Inferior parietal cortex (tissue), 1 donor: ENCODE measurements at regions not wholly inside any gene's neighbourhood (a gene's known extent, or its start where the extent isn't known, plus 50 kb on each side); places are given as distances from the start of the nearest gene placed in this dataset.
"Not testable (repeated sequence)": the region's sequence is repeated elsewhere in the genome, so short reads cannot be mapped to it uniquely, and the experiment has no call there.

Experiments
- DNase-seq: peaks from one replicate; pipeline ENCODE4 v3.0.0-alpha.2; 2016; ENCODE audit errors: extremely low spot score

- no peak for DNase-seq
These were observed 137.2 kb upstream of the ESX1 start for GRCh38 chrX:104391906-104392305.

GRCh38 chrX:104376937-104377336 lies 122.2 kb upstream of the ESX1 start:
- DNase-seq = no peak

DNA sequence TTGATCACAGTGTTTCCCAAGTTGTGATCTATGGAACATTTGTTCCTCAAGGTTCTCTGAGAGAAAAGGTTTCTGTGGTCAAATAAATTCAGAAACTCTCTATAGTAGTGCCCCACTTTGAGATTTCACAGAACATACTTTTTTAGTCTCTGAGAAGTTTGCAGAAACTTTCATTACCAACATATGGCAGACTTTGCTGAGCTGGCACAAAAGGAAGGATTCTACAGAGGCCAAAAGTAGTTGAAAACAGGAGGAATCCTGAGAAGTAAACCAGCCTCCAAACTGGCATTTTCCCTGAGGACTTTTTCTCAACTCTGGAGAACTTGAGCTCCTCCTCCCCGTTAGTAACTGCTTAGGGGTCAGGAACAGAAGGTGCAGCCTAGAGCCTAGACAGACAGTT lies 117.8 kb upstream of the ESX1 start:
- no peak for DNase-seq

- DNase-seq = no peak
These were observed 115.4 kb upstream of the ESX1 start for GRCh38 chrX:104370089-104370488.

DNA sequence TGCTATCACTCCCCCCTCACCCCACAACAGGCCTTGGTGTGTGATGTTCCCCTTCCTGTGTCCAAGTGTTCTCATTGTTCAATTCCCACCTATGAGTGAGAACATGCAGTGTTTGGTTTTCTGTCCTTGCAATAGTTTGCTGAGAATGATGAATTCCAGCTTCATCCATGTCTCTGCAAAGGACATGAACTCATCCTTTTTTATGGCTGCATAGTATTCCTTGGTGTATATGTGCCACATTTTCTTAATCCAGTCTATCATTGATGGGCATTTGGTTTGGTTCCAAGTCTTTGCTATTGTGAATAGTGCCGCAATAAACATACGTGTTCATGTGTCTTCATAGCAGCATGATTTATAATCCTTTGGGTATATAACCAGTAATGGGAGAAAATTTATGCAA lies 106.0 kb upstream of the ESX1 start:
- DNase-seq = not testable (repeated sequence)

- DNase-seq = no peak
These were observed 104.4 kb upstream of the ESX1 start for GRCh38 chrX:104359124-104359523.

DNA sequence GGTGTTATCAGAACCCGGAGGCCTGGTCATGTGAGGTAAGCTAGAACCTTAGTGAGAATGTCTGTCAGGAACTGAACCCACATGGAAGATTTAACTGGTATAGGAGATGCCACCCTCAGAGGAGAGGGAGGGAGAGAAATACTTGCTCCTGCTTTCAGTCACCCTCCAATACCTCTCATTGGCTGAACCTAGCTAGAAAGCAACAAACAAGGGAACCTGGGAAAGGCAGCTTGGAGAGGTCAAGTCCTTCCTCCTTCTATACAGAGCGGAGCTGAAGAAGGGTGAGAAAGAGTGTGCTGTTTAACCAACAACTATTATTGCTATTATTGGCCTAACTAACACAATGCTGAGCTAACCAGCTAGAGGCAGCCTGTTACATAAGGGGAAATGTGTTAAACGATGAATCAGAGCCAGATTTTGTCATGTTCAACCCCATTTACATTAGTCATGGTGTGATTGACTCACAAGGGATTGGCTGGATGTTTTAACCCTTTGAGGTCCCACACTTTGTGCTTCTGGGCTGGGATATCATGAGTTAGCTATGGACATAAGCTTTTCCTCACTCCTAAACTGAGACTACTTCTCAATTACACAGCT lies 96.5 kb upstream of the ESX1 start:
- peak; percentile 13 for DNase-seq

GRCh38 chrX:104347860-104348259 lies 93.1 kb upstream of the ESX1 start:
- no peak for DNase-seq

DNA sequence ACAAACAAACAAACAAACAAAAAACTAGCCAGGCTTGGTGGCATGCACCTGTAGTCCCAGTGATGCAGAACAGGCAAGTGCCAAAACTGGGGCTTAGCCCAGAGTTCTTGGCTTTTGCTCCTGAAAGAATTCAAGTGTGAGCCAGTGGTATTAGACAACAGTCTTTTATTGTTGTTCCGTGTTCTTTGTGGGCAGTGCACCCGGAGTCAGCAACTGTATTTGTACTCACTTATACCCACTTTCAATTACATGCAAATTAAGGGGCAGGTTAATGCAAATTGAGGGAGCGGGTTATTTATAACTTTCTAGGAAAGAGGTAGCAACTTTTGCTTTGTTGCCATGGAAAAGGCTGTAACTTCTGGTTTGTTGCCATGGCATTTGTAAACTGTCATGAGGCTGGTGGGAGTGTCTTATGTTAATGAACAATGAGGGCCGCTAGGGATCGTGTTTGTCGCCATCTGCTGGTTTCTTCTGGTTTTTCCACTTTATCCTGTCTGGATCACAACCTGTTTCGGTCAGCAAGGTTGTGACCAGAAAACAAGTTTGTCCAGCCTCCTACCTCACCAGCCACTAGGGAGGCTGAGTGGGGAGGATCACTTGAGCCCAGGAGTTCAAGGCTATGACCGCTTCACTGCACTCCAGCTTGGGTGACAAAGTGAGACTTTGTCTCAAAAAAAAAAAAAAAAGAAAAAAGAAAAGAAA lies 88.8 kb upstream of the ESX1 start:
- DNase-seq = peak; percentile 26

DNA sequence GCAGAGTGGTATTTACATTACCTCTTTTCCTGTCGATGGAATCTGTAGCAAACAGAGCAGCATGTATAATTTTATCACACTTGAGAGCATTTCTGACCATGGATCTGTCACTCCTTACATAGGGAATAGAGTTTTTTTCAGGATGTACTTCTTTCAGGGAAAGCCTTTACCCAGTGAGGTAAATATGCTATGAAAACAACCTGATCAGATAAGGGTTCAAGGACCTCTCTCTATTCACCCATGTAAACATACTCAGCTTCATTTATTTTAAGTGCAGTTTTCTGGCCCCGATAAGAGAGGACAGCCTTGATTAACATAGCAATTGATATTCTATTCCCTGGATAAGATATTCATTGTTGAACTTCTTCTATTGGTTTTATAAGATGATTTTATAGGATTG lies 87.3 kb upstream of the ESX1 start:
- DNase-seq = no peak

- DNase-seq = no peak
These were observed 81.0 kb upstream of the ESX1 start for GRCh38 chrX:104335756-104336155.

- no peak for DNase-seq
These were observed 80.2 kb upstream of the ESX1 start for GRCh38 chrX:104334971-104335370.

- no peak for DNase-seq
These were observed 76.2 kb upstream of the ESX1 start for GRCh38 chrX:104330966-104331365.

- no peak for DNase-seq
These were observed 75.0 kb upstream of the ESX1 start for GRCh38 chrX:104329731-104330130.

DNA sequence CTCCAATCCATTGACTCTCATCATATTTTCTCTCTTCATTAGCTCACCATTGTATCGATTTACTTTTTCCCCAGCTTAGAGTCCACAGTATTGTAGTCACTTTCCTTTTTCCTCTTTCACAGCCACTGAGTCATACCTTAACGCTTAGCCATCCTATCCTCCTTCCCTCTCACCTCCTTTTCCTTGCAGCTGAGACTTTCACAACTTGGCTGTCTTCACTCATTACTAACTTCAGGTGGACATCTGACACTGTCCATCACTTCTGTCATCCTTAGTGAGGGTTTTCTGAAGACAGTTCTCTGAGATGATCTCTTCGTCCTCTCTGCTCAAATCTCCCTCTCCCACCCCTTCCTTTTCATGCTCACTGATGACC lies 70.5 kb upstream of the ESX1 start:
- DNase-seq = no peak

- no peak for DNase-seq
These were observed 69.9 kb upstream of the ESX1 start for GRCh38 chrX:104324461-104325212.

DNA sequence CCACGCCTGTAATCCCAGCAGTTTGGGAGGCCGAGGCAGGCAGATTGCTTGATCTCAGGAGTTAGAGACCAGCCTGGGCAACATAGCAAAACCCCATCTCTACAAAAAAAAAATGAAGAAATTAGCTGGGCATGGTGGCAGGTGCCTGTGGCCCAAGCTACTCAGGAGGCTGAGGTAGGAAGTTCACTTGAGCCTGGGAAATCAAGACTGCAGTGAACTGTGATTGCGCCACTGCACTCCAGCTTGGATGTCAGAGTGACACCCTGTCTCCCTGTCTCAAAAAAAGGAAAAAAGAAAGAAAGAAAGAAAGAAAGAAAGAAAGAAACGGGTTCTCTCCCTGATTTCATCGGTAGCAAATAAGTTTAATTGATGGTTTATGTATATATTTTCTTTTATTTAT lies 64.6 kb upstream of the ESX1 start:
- no peak for DNase-seq

- no peak for DNase-seq
These were observed 63.7 kb upstream of the ESX1 start for GRCh38 chrX:104318330-104319009.

- DNase-seq = no peak
These were observed 62.0 kb upstream of the ESX1 start for GRCh38 chrX:104316739-104317138.

GRCh38 chrX:104315555-104315954 lies 60.8 kb upstream of the ESX1 start:
- no peak for DNase-seq

DNA sequence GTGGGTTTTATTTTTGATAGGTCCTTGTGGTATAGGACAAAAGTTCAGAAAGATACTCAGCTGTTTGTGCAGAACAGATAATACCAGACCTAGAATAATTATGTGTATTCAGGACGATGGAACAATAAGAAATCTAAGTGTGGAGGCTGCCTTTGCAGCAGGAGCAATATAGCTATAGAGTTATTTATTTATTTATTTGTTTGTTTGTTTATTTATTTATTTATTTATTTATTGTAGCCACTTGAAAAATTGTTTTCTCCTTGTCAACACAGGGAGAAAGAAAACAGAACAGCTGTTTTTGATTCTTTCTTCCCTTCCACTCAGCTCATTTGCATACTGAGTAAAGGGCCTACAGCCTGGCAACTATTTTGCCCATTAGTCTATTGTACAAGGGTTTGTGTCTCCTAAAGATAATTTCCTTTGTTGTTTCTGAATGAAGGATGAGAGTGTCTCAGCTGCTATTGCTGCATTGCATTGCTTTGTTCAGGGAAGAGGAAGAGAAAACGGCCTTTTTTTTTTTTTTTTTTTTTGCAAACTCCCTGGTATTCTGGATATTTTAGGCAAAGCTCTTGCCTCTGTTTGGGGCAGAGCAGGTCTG lies 56.0 kb upstream of the ESX1 start:
- DNase-seq = no peak

GRCh38 chrX:104310090-104310489 lies 55.4 kb upstream of the ESX1 start:
- DNase-seq = peak; percentile 29
